Spleen (tissue), 7 donors: ENCODE measurements at regions not wholly inside any gene's neighbourhood (a gene's known extent, or its start where the extent isn't known, plus 50 kb on each side); places are given as distances from the start of the nearest gene placed in this dataset.

ENCODE experiments used
- POLR2AphosphoS5 ChIP-seq, 3 donors: sonication (generic); formaldehyde crosslinking; IDR thresholded peaks; one replicate each; pipeline ENCODE4 v1.5.1; 2017; ENCODE audit warnings: antibody characterized with exemption in 3 of 3
- TF ChIP-seq, protein P1 (sequence below), 11 experiments: fragments of 200-600 bp in 7 of 11; fragments of 450-650 bp in 4 of 11; sonication (generic) in 4 of 11; IDR thresholded peaks in 8 of 11; conservative IDR thresholded peaks in 3 of 11; 1 replicate in 7 of 11; 2 replicates in 4 of 11; pipeline versions ENCODE4 v1.4.0 to v1.8.0; 2016 to 2021; ENCODE audit warnings: antibody characterized with exemption in 11 of 11, inconsistent platforms in 4 of 11, mild to moderate bottlenecking in 1 of 11
- donor health status: DM: no; HTN: no; CAD: no; lungs with moderate emphysema.
- donor health status: DM: no; HTN: no; CAD: no.
- donor health status: DM: no; HTN: no; CAD: no.

DNA sequence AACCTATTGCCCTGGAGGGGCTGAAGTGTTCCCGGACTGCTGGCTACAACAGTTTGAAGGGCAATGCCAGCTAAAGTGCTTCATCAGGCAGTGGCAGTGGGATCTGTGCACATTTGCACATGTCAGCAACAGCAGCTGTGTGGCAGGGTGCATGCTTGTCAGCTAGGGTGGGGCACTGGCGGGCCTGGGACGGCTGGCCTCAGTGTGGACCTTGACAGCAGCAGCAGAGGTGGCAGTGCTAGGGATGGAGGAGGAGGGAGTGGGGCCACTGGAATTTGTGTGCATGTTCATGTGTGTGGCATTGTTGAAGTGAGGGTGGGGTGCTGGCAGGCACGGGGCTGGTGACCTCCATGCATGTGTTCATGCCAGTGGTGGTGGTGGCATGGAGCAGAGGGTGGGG lies 203.3 kb upstream of the HS3ST4 start:
- TF ChIP-seq, protein P1, sequence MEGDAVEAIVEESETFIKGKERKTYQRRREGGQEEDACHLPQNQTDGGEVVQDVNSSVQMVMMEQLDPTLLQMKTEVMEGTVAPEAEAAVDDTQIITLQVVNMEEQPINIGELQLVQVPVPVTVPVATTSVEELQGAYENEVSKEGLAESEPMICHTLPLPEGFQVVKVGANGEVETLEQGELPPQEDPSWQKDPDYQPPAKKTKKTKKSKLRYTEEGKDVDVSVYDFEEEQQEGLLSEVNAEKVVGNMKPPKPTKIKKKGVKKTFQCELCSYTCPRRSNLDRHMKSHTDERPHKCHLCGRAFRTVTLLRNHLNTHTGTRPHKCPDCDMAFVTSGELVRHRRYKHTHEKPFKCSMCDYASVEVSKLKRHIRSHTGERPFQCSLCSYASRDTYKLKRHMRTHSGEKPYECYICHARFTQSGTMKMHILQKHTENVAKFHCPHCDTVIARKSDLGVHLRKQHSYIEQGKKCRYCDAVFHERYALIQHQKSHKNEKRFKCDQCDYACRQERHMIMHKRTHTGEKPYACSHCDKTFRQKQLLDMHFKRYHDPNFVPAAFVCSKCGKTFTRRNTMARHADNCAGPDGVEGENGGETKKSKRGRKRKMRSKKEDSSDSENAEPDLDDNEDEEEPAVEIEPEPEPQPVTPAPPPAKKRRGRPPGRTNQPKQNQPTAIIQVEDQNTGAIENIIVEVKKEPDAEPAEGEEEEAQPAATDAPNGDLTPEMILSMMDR (IDR thresholded peaks at IDR 0.05 in 8 of 11, conservative IDR thresholded peaks at IDR 0.05 in 3 of 11) = no peak
- no peak for TF ChIP-seq POLR2AphosphoS5 (IDR thresholded peaks at IDR 0.05)
